Calu3 (cell line): ENCODE measurements at regions not wholly inside any gene's neighbourhood (a gene's known extent, or its start where the extent isn't known, plus 50 kb on each side); places are given as distances from the start of the nearest gene placed in this dataset.
"Not testable (repeated sequence)": the region's sequence is repeated elsewhere in the genome, so short reads cannot be mapped to it uniquely, and the experiment has no call there.

ENCODE experiments used
- BruUV-seq: library from RNA; stranded (reverse); fragments of 400-500 nt; replicated peaks from 2 replicates; lab custom pipeline; 2021; lab: Mats Ljungman, UMichigan
- CTCF ChIA-PET: fragments of 300-600 bp; sonication (Branson Sonifier 250); formaldehyde crosslinking; loops from one replicate; lab custom pipeline; 2022; ENCODE audit warnings: antibody characterized with exemption; lab: Charles Lee
- DNase-seq: peaks from one replicate; pipeline ENCODE4 v3.0.0; 2022
- H3K27ac Mint-ChIP-seq: one replicate; pipeline ENCODE4 v1.8.0; 2022; ENCODE audit warnings: mixed read lengths; ENCODE audit not compliant: unreplicated experiment
- H3K27me3 Mint-ChIP-seq: one replicate; pipeline ENCODE4 v1.8.0; 2022; ENCODE audit warnings: mixed read lengths; ENCODE audit not compliant: unreplicated experiment
- H3K36me3 Mint-ChIP-seq: one replicate; pipeline ENCODE4 v1.8.0; 2022; ENCODE audit warnings: mild to moderate bottlenecking, moderate library complexity, mixed read lengths; ENCODE audit not compliant: insufficient read depth, unreplicated experiment
- H3K4me1 Mint-ChIP-seq: one replicate; pipeline ENCODE4 v1.8.0; 2022; ENCODE audit warnings: mild to moderate bottlenecking, low read depth, mixed read lengths; ENCODE audit not compliant: unreplicated experiment
- H3K4me3 Mint-ChIP-seq: one replicate; pipeline ENCODE4 v1.8.0; 2022; ENCODE audit warnings: mild to moderate bottlenecking, low read depth, moderate library complexity, mixed read lengths; ENCODE audit not compliant: unreplicated experiment
- H3K9me3 Mint-ChIP-seq: one replicate; pipeline ENCODE4 v1.8.0; 2022; ENCODE audit warnings: low read depth, mixed read lengths; ENCODE audit not compliant: unreplicated experiment
- intact Hi-C: fragments of 100-400 bp; cut with micrococcal nuclease; formaldehyde crosslinking; loops from one replicate; pipeline ENCODE4 v1.10.0; 2022; ENCODE audit not compliant: unreplicated experiment
- TF ChIP-seq, protein P1 (sequence below): fragments of 200-600 bp; IDR thresholded peaks from one replicate; pipeline ENCODE4 v1.8.0; 2022; ENCODE audit warnings: antibody characterized with exemption; ENCODE audit not compliant: unreplicated experiment

DNA sequence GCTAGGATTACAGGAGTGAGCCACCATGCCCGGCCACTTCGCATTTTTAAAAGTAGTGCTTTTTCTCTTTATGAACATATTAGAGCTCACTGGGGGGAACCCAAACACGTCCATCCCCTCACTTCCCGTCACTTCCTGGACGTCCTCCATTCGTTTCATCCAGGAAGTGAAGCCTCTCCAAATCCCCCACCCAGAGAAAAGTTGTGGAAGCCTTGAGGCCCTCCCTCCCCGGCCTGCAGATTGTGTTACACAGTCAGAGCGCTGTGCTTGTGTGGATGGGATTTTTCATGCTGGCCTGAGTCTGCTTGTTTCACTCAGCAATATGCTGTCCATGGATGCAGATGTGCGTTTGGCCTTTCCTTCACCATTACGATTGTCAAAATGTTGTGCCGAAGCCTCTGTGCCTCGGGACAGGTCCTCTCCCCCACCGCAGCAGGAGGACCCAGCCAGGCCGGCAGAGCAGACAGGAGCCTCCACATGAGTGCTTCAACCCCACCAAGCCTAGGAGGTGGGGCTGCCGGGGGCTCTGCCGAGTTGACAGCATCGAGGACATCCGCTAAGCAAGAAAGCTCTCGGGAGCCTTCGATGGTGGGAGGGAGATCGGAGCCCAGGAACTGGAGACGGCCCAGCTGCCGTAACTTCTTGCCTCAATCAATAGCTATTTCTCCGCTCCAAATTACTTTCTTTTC, 121.6 kb upstream of the PPP1R26 start:
- Mint-ChIP-seq H3K27me3 (peaks cover 26% of the 10 kb centered on the region), H3K4me3 (no peak overlapping the region), H3K27ac (no peak overlapping the region), H3K36me3 (no peaks in the 10 kb centered on the region), H3K4me1 (no peaks in the 10 kb centered on the region), H3K9me3 (no peaks in the 10 kb centered on the region)
- no peak for DNase-seq
- intact Hi-C loops: no loop called here
- BruUV-seq: no TSS peak
- CTCF ChIA-PET: no interaction called here
- TF ChIP-seq, protein P1, sequence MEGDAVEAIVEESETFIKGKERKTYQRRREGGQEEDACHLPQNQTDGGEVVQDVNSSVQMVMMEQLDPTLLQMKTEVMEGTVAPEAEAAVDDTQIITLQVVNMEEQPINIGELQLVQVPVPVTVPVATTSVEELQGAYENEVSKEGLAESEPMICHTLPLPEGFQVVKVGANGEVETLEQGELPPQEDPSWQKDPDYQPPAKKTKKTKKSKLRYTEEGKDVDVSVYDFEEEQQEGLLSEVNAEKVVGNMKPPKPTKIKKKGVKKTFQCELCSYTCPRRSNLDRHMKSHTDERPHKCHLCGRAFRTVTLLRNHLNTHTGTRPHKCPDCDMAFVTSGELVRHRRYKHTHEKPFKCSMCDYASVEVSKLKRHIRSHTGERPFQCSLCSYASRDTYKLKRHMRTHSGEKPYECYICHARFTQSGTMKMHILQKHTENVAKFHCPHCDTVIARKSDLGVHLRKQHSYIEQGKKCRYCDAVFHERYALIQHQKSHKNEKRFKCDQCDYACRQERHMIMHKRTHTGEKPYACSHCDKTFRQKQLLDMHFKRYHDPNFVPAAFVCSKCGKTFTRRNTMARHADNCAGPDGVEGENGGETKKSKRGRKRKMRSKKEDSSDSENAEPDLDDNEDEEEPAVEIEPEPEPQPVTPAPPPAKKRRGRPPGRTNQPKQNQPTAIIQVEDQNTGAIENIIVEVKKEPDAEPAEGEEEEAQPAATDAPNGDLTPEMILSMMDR: no peak

DNA sequence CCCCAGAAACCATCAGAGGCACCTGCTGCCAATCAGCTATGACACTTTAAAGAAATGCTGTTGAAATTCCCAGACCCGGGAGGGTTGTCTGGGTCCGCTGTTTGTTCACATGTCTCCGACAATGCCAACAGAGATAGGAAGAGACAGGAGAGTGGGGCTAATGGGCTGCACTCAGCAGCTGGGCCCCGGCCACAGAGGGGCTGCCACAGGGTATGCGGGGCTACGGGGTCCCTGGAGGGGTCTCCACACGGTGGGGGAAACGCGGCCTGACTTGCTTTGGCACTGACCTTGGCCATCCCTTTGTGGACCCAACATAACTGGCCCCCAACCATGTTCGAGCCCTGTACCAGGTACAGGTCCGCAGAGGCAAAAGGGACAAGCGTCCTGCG, 121.0 kb upstream of the PPP1R26 start:
- Mint-ChIP-seq H3K36me3 (no peaks in the 10 kb centered on the region), H3K27me3 (peaks cover 26% of the 10 kb centered on the region), H3K4me3 (no peak overlapping the region), H3K4me1 (no peaks in the 10 kb centered on the region), H3K27ac (no peak overlapping the region), H3K9me3 (no peaks in the 10 kb centered on the region)
- DNase-seq: no peak
- intact Hi-C loops: no loop called here
- TF ChIP-seq, protein P1: no peak
- CTCF ChIA-PET: no interaction called here
- no TSS peak for BruUV-seq

DNA sequence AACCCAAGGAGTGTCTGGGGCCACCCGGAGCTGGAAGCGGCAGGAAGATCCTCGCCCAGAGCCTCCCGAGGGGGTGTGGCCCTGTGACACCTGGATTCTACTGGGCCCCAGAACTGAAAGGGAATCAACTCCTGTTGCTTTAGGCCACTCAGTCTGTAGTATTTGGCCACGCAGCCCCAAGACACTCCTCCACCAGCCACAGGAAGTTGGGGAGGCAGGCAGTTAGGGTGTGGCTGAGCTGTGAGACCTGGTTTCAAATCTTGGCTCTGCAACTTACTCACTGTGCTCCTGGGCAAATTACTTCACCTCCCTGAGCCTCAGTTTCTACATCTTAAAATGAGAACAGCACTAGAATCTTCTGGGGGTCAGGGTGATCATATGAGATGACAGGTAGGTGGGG, 119.8 kb upstream of the PPP1R26 start:
- TF ChIP-seq, protein P1: no peak
- intact Hi-C loops: no loop called here
- Mint-ChIP-seq H3K9me3 (no peaks in the 10 kb centered on the region), H3K36me3 (no peaks in the 10 kb centered on the region), H3K27ac (no peak overlapping the region), H3K4me1 (no peaks in the 10 kb centered on the region), H3K27me3 (peaks cover 26% of the 10 kb centered on the region), H3K4me3 (no peak overlapping the region)
- BruUV-seq: no TSS peak
- CTCF ChIA-PET: no interaction called here
- DNase-seq: no peak

DNA sequence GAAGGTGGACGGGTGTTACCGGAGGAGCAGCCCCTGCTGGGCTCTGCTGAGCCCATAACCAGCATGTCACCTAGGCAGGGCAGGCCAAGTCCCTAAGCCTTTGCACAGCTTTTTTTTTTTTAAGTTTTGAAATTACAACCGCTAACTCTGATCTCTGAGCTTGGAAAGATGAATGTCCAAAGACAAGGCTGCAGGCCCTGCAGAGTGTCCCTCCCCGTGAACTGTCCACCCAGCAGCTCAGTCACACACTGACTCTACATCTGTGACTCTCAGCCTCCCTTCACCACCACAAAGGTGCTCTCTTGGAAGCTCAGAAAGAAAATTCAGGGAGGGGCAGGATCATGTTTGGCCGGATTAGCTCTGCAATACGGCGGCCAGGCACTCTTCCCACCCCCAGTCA, 119.0 kb upstream of the PPP1R26 start:
- Mint-ChIP-seq H3K27me3 (peaks cover 26% of the 10 kb centered on the region), H3K36me3 (no peaks in the 10 kb centered on the region), H3K9me3 (no peaks in the 10 kb centered on the region), H3K27ac (no peak overlapping the region), H3K4me1 (no peaks in the 10 kb centered on the region), H3K4me3 (no peak overlapping the region)
- TF ChIP-seq, protein P1: no peak
- CTCF ChIA-PET: no interaction called here
- BruUV-seq: no TSS peak
- no peak for DNase-seq
- intact Hi-C loops: no loop called here

DNA sequence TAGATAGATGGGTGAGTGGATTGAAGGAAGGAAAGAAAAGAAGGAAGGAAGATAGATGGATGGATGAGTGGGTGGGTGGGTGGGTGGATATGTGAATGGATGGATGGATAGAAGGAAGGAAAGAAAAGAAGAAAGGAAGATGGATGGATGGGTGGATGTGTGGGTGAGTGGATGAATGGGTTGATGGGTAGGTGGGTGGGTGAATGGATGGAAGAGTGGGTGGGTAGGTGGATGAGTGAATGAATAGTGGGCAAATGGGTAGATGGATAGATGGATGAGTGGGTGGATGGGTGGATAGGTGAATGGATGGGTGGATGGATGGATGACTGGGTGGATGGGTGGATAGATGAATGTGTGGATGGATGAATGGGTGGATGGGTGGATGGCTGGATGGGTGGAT, 117.9 kb upstream of the PPP1R26 start:
- H3K4me1 Mint-ChIP-seq, BruUV-seq, CTCF ChIA-PET, intact Hi-C loops, H3K27ac Mint-ChIP-seq, DNase-seq, H3K9me3 Mint-ChIP-seq, H3K36me3 Mint-ChIP-seq, H3K4me3 Mint-ChIP-seq: not testable (repeated sequence)
- H3K27me3 Mint-ChIP-seq: peaks cover 16% of the 10 kb centered on the region
